HG03108 (cell line): ENCODE measurements at regions not wholly inside any gene's neighbourhood (a gene's known extent, or its start where the extent isn't known, plus 50 kb on each side); places are given as distances from the start of the nearest gene placed in this dataset.

Experiments
- ATAC-seq: cut with Tn5 transposase; IDR thresholded peaks from one replicate; pipeline ENCODE4 v1.9.1; 2021; ENCODE audit warnings: moderate library complexity; ENCODE audit not compliant: unreplicated experiment

- no peak for ATAC-seq
Measured at GRCh38 chr20:60238992-60239660, 280.9 kb downstream of the CDH26 start.

GRCh38 chr20:60239956-60240355 is 281.7 kb downstream of the CDH26 start:
- no peak for ATAC-seq

- no peak for ATAC-seq
Measured at GRCh38 chr20:60240415-60240814, 282.2 kb downstream of the CDH26 start.

GRCh38 chr20:60240986-60241385 is 282.8 kb downstream of the CDH26 start:
- ATAC-seq = no peak

- ATAC-seq = no peak
Measured at GRCh38 chr20:60242836-60243505, 284.7 kb downstream of the CDH26 start.

- no peak for ATAC-seq
Measured at GRCh38 chr20:60244373-60245146, 286.3 kb downstream of the CDH26 start.

GRCh38 chr20:60246751-60247150 is 288.5 kb downstream of the CDH26 start:
- ATAC-seq = no peak

GRCh38 chr20:60249436-60249835 is 291.2 kb downstream of the CDH26 start:
- ATAC-seq = no peak

- no peak for ATAC-seq
Measured at GRCh38 chr20:60250251-60250650, 292.0 kb downstream of the CDH26 start.

- no peak for ATAC-seq
Measured at GRCh38 chr20:60252866-60253265, 294.6 kb downstream of the CDH26 start.

GRCh38 chr20:60253471-60253870 is 295.2 kb downstream of the CDH26 start:
- no peak for ATAC-seq

GRCh38 chr20:60254901-60255411 is 296.7 kb downstream of the CDH26 start:
- ATAC-seq = no peak

- no peak for ATAC-seq
Measured at GRCh38 chr20:60255415-60255814, 297.2 kb downstream of the CDH26 start.

- no peak for ATAC-seq
Measured at GRCh38 chr20:60255866-60256265, 297.6 kb downstream of the CDH26 start.

GRCh38 chr20:60256811-60257210 is 298.6 kb downstream of the CDH26 start:
- no peak for ATAC-seq

GRCh38 chr20:60257671-60258070 is 299.4 kb downstream of the CDH26 start:
- ATAC-seq = no peak

GRCh38 chr20:60258255-60258863 is 300.1 kb downstream of the CDH26 start:
- no peak for ATAC-seq

- ATAC-seq = no peak
Measured at GRCh38 chr20:60261333-60261732, 303.1 kb downstream of the CDH26 start.

- ATAC-seq = no peak
Measured at GRCh38 chr20:60262967-60263603, 304.9 kb downstream of the CDH26 start.

- ATAC-seq = no peak
Measured at GRCh38 chr20:60263725-60264709, 305.8 kb downstream of the CDH26 start.
